ENCODE measurements at regions not wholly inside any gene's neighbourhood (a gene's known extent, or its start where the extent isn't known, plus 50 kb on each side); places are given as distances from the start of the nearest gene placed in this dataset.

GRCh38 chr13:68627379-68627778 lies 1397.2 kb upstream of the PCDH9 start:
- Histone ChIP-seq H3K27ac (ENCODE audit: low read depth, low read length) (no peak overlapping the region), H2AFZ (ENCODE audit: low read length) (no peak overlapping the region), H3K36me3 (ENCODE audit: control insufficient read depth in 2 of 4, insufficient read depth in 4 of 4, low read length in 3 of 4) (no peaks in the 10 kb centered on the region), H2BK12ac (ENCODE audit: low read depth, low read length) (no peak overlapping the region), H3K4ac (replicated peaks; ENCODE audit: insufficient read length, low read depth, low read length) (no peak overlapping the region), H3K79me2 (ENCODE audit: control insufficient read depth in 1 of 2, insufficient read depth in 2 of 2, low read length in 2 of 2) (no peaks in the 10 kb centered on the region), H3K23me2 (ENCODE audit: low read depth, low read length) (no peaks in the 10 kb centered on the region; the same call in 1 of the 2 replicates), H4K8ac (ENCODE audit: extremely low read depth, insufficient read depth, low read length) (no peak overlapping the region), H3K9me3 (ENCODE audit: insufficient read depth in 2 of 2, low read depth in 1 of 2, low read length in 1 of 2) (no peaks in the 10 kb centered on the region), H4K91ac (replicated peaks; ENCODE audit: insufficient read length, low read length) (no peak overlapping the region), H3K56ac (replicated peaks; ENCODE audit: insufficient read length, low read depth, low read length) (no peak overlapping the region), H3K9ac (replicated peaks in 1 of 4; ENCODE audit: extremely low read depth in 1 of 4, low read depth in 3 of 4, low read length in 3 of 4) (no peak overlapping the region), H4K20me1 (replicated peaks in 1 of 2; ENCODE audit: control insufficient read depth in 1 of 2, insufficient read depth in 2 of 2, low read length in 2 of 2) (no peaks in the 10 kb centered on the region), H3K4me3 (ENCODE audit: extremely low read depth in 1 of 4, insufficient read depth in 2 of 4, low read depth in 3 of 4, low read length in 4 of 4) (no peak overlapping the region), H2BK15ac (ENCODE audit: low read length) (no peak overlapping the region), H3K14ac (ENCODE audit: insufficient read length) (no peak overlapping the region), H3K27me3 (replicated peaks in 1 of 4; ENCODE audit: control insufficient read depth in 3 of 4, extremely low read depth in 1 of 4, insufficient read depth in 3 of 4, low read length in 3 of 4) (no peaks in the 10 kb centered on the region), H3K4me2 (ENCODE audit: insufficient read depth in 1 of 2, low read depth in 2 of 2, low read length in 2 of 2) (no peak overlapping the region), H3K18ac (ENCODE audit: extremely low read depth, low read length) (no peak overlapping the region), H3K23ac (ENCODE audit: insufficient read length) (no peak overlapping the region), H2BK20ac (ENCODE audit: low read length) (no peak overlapping the region), H3K79me1 (ENCODE audit: low read depth, low read length) (no peaks in the 10 kb centered on the region), H4K5ac (ENCODE audit: insufficient read length, low read depth, low read length) (no peak overlapping the region), H3K4me1 (replicated peaks in 1 of 4; ENCODE audit: control insufficient read depth in 3 of 4, insufficient read depth in 4 of 4, low read length in 3 of 4) (no peaks in the 10 kb centered on the region), H2BK120ac (replicated peaks; ENCODE audit: low read depth, low read length) (no peak overlapping the region), H2AK5ac (ENCODE audit: low read depth, low read length) (no peak overlapping the region), H2BK5ac (ENCODE audit: low read depth, low read length) (no peak overlapping the region)
- no peak for FAIRE-seq
- ChIA-PET CTCF (ENCODE audit: partially characterized antibody) (no interaction called here), POLR2A (ENCODE audit: partially characterized antibody) (no interaction called here)
- peak; percentile 83 for TF ChIP-seq MAFK (IDR thresholded peaks at IDR 0.05; ENCODE audit: low read depth, low read length)
- TF ChIP-seq NRF1 (IDR thresholded peaks at IDR 0.05; ENCODE audit: low read depth, low read length): no peak
- 91% methylated on average over 3 of the region's 3 CpGs; no CpG with 5 or more reads in 1 of the 2 experiments for WGBS, 2 experiments (ENCODE audit: extremely low coverage in 1 of 2, insufficient coverage in 1 of 2, insufficient read length in 1 of 2, insufficient replicate concordance in 2 of 2, low coverage in 1 of 2, low lambda C conversion rate in 2 of 2, missing lambda C conversion rate in 1 of 2)
- no peak for DNase-seq (ENCODE audit: low read depth in 1 of 2, low spot score in 2 of 2)

Measured in H1 (cell line).